SK-N-SH treated with all-trans-retinoic acid at 6 μM for 48 hours (cell line): ENCODE measurements at regions not wholly inside any gene's neighbourhood (a gene's known extent, or its start where the extent isn't known, plus 50 kb on each side); places are given as distances from the start of the nearest gene placed in this dataset.

ENCODE experiments used
- ATAC-seq: fragments of 200-7000 bp; cut with Tn5 transposase; 3 replicates; pipeline ENCODE4 v1.9.1; 2020; ENCODE audit warnings: mild to moderate bottlenecking, moderate library complexity
- ARNTL ChIP-seq: fragments of 450-650 bp; formaldehyde crosslinking; IDR thresholded peaks from 2 replicates; pipeline ENCODE4 v1.5.0; 2020; ENCODE audit warnings: low read depth, mild to moderate bottlenecking, moderate library complexity, borderline replicate concordance
- BACH2 ChIP-seq: fragments of 250-450 bp; sonication (Bioruptor Pico); IDR thresholded peaks from 2 replicates; pipeline ENCODE4 v1.9.0; 2021; ENCODE audit warnings: mild to moderate bottlenecking, borderline replicate concordance
- CSDC2 ChIP-seq: fragments of 250-450 bp; sonication (Bioruptor Pico); IDR thresholded peaks from 2 replicates; pipeline ENCODE4 v1.5.0; 2020; ENCODE audit warnings: mild to moderate bottlenecking, moderate library complexity
- GLIS3 ChIP-seq: fragments of 250-450 bp; sonication (Bioruptor Pico); IDR thresholded peaks from 2 replicates; pipeline ENCODE4 v1.5.0; 2020; ENCODE audit warnings: mild to moderate bottlenecking, moderate library complexity
- ISL1 ChIP-seq: fragments of 250-450 bp; sonication (Bioruptor Pico); IDR thresholded peaks from 2 replicates; pipeline ENCODE4 v2.1.2; 2022; ENCODE audit warnings: mild to moderate bottlenecking, moderate library complexity
- OSR1 ChIP-seq: fragments of 250-450 bp; sonication (Bioruptor Pico); IDR thresholded peaks from 2 replicates; pipeline ENCODE4 v1.8.0; 2022; ENCODE audit warnings: moderate library complexity, mild to moderate bottlenecking, inconsistent platforms
- PPARA ChIP-seq: fragments of 250-450 bp; sonication (Bioruptor Pico); IDR thresholded peaks from 2 replicates; pipeline ENCODE4 v1.5.0; 2020; ENCODE audit warnings: mild to moderate bottlenecking, borderline replicate concordance
- RARB ChIP-seq: fragments of 250-450 bp; sonication (Bioruptor Pico); IDR thresholded peaks from 2 replicates; pipeline ENCODE4 v1.8.0; 2021; ENCODE audit warnings: mild to moderate bottlenecking, moderate library complexity
- SNAI2 ChIP-seq: fragments of 250-450 bp; sonication (Bioruptor Pico); IDR thresholded peaks from 2 replicates; pipeline ENCODE4 v1.5.0; 2020; ENCODE audit warnings: mild to moderate bottlenecking, moderate library complexity
- TCF4 ChIP-seq: fragments of 250-450 bp; sonication (Bioruptor Pico); IDR thresholded peaks from 2 replicates; pipeline ENCODE4 v1.8.0; 2021; ENCODE audit warnings: mild to moderate bottlenecking, moderate library complexity, borderline replicate concordance
- TOX ChIP-seq: fragments of 250-450 bp; sonication (Bioruptor Pico); IDR thresholded peaks from 2 replicates; pipeline ENCODE4 v1.8.0; 2021; ENCODE audit warnings: mild to moderate bottlenecking, moderate library complexity, borderline replicate concordance
- ZC3H10 ChIP-seq: fragments of 250-450 bp; sonication (Bioruptor Pico); IDR thresholded peaks from 2 replicates; pipeline ENCODE4 v1.5.1; 2021; ENCODE audit warnings: mild to moderate bottlenecking, moderate library complexity
- ZFP3 ChIP-seq: fragments of 250-450 bp; sonication (Bioruptor Pico); IDR thresholded peaks from 2 replicates; pipeline ENCODE4 v1.5.0; 2020; ENCODE audit warnings: mild to moderate bottlenecking, moderate library complexity
- ZFP30 ChIP-seq: fragments of 450-650 bp; formaldehyde crosslinking; IDR thresholded peaks from 2 replicates; pipeline ENCODE4 v1.5.0; 2022; ENCODE audit warnings: mild to moderate bottlenecking, moderate library complexity
- ZNF565 ChIP-seq: fragments of 450-650 bp; formaldehyde crosslinking; conservative IDR thresholded peaks from 2 replicates; pipeline ENCODE4 v1.5.0; 2020; ENCODE audit warnings: low read depth, mild to moderate bottlenecking, moderate library complexity
- ZNF70 ChIP-seq: fragments of 450-650 bp; formaldehyde crosslinking; IDR thresholded peaks from 2 replicates; pipeline ENCODE4 v1.5.0; 2020; ENCODE audit warnings: mild to moderate bottlenecking, moderate library complexity
- ZNF8 ChIP-seq: fragments of 450-650 bp; formaldehyde crosslinking; IDR thresholded peaks from 2 replicates; pipeline ENCODE4 v1.5.0; 2020; ENCODE audit warnings: mild to moderate bottlenecking, moderate library complexity
- TF ChIP-seq, protein P1 (sequence below): fragments of 250-450 bp; sonication (Bioruptor Pico); IDR thresholded peaks from 2 replicates; pipeline ENCODE4 v1.5.1; 2021; ENCODE audit warnings: mild to moderate bottlenecking, moderate library complexity
- TF ChIP-seq, protein P2 (sequence below): fragments of 250-450 bp; sonication (Bioruptor Pico); IDR thresholded peaks from 2 replicates; pipeline ENCODE4 v1.5.1; 2020; ENCODE audit warnings: low read depth, mild to moderate bottlenecking, moderate library complexity
- TF ChIP-seq, protein P3 (sequence below): fragments of 250-450 bp; sonication (Bioruptor Pico); IDR thresholded peaks from 2 replicates; pipeline ENCODE4 v1.5.0; 2020; ENCODE audit warnings: mild to moderate bottlenecking, moderate library complexity
- TF ChIP-seq, protein P4 (sequence below): fragments of 250-450 bp; sonication (Bioruptor Pico); IDR thresholded peaks from 2 replicates; pipeline ENCODE4 v1.8.0; 2021; ENCODE audit warnings: low read depth, mild to moderate bottlenecking, moderate library complexity, borderline replicate concordance
- TF ChIP-seq, protein P5 (sequence below): fragments of 250-450 bp; sonication (Bioruptor Pico); IDR thresholded peaks from 2 replicates; pipeline ENCODE4 v1.8.0; 2020; ENCODE audit warnings: mild to moderate bottlenecking, moderate library complexity, borderline replicate concordance

DNA sequence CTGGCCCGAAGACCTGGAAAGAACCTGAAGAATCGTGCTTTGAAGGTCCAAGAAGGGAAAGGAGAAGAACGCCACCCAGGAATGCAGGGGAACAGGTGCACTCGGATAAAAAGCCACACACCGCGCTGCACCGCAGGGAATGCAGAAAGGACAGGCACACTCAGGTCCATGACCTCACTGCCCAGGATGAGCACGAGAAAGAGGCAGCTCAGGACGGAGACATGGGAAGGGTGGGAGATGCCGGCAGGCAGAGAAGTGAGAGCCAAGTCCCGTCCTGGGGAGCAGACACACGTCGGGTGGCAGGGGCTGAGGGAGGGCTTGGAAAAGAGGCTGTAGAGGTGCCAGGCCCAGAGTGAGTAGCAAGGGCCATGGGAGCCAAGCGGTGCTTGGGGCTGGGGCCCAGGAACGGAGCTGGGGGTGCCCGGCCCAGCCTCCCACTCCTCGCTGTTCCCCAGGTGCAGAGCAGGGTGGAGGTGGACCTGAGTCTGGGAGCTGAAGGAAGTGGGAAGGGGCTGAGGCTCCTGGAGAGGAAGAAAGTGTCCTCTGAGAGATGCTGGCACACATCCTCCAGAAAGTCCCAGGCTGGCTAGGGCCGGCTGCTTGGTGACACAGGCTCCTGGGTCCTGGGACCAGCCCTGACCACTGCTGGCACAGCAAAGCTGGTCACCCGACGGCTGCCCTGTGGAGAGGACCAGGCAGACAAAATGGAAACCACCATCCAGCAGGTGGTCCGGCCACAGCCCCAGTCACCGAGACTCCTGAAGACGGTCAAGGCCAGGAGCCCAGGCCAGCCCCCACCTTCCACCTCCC, 91.3 kb downstream of the PSMB1 start:
- ATAC-seq = no peak
- TF ChIP-seq TOX (CRISPR knock-in tag) = no peak
- TF ChIP-seq ZFP3 (CRISPR knock-in tag) = no peak
- no peak for TF ChIP-seq ZNF565 (CRISPR knock-in tag)
- no peak for TF ChIP-seq ZNF8 (CRISPR knock-in tag)
- TF ChIP-seq, protein P1, sequence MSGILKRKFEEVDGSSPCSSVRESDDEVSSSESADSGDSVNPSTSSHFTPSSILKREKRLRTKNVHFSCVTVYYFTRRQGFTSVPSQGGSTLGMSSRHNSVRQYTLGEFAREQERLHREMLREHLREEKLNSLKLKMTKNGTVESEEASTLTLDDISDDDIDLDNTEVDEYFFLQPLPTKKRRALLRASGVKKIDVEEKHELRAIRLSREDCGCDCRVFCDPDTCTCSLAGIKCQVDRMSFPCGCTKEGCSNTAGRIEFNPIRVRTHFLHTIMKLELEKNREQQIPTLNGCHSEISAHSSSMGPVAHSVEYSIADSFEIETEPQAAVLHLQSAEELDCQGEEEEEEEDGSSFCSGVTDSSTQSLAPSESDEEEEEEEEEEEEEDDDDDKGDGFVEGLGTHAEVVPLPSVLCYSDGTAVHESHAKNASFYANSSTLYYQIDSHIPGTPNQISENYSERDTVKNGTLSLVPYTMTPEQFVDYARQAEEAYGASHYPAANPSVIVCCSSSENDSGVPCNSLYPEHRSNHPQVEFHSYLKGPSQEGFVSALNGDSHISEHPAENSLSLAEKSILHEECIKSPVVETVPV (CRISPR knock-in tag) = no peak
- no peak for TF ChIP-seq SNAI2 (CRISPR knock-in tag)
- no peak for TF ChIP-seq RARB (CRISPR knock-in tag)
- TF ChIP-seq ZC3H10 (CRISPR knock-in tag) = no peak
- TF ChIP-seq, protein P2, sequence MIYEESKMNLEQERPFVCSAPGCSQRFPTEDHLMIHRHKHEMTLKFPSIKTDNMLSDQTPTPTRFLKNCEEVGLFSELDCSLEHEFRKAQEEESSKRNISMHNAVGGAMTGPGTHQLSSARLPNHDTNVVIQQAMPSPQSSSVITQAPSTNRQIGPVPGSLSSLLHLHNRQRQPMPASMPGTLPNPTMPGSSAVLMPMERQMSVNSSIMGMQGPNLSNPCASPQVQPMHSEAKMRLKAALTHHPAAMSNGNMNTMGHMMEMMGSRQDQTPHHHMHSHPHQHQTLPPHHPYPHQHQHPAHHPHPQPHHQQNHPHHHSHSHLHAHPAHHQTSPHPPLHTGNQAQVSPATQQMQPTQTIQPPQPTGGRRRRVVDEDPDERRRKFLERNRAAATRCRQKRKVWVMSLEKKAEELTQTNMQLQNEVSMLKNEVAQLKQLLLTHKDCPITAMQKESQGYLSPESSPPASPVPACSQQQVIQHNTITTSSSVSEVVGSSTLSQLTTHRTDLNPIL (CRISPR knock-in tag) = no peak
- TF ChIP-seq, protein P3, sequence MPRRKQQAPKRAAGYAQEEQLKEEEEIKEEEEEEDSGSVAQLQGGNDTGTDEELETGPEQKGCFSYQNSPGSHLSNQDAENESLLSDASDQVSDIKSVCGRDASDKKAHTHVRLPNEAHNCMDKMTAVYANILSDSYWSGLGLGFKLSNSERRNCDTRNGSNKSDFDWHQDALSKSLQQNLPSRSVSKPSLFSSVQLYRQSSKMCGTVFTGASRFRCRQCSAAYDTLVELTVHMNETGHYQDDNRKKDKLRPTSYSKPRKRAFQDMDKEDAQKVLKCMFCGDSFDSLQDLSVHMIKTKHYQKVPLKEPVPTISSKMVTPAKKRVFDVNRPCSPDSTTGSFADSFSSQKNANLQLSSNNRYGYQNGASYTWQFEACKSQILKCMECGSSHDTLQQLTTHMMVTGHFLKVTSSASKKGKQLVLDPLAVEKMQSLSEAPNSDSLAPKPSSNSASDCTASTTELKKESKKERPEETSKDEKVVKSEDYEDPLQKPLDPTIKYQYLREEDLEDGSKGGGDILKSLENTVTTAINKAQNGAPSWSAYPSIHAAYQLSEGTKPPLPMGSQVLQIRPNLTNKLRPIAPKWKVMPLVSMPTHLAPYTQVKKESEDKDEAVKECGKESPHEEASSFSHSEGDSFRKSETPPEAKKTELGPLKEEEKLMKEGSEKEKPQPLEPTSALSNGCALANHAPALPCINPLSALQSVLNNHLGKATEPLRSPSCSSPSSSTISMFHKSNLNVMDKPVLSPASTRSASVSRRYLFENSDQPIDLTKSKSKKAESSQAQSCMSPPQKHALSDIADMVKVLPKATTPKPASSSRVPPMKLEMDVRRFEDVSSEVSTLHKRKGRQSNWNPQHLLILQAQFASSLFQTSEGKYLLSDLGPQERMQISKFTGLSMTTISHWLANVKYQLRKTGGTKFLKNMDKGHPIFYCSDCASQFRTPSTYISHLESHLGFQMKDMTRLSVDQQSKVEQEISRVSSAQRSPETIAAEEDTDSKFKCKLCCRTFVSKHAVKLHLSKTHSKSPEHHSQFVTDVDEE (CRISPR knock-in tag) = no peak
- no peak for TF ChIP-seq BACH2 (CRISPR knock-in tag)
- TF ChIP-seq, protein P4, sequence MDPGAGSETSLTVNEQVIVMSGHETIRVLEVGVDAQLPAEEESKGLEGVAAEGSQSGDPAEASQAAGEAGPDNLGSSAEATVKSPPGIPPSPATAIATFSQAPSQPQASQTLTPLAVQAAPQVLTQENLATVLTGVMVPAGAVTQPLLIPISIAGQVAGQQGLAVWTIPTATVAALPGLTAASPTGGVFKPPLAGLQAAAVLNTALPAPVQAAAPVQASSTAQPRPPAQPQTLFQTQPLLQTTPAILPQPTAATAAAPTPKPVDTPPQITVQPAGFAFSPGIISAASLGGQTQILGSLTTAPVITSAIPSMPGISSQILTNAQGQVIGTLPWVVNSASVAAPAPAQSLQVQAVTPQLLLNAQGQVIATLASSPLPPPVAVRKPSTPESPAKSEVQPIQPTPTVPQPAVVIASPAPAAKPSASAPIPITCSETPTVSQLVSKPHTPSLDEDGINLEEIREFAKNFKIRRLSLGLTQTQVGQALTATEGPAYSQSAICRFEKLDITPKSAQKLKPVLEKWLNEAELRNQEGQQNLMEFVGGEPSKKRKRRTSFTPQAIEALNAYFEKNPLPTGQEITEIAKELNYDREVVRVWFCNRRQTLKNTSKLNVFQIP (CRISPR knock-in tag) = no peak
- TF ChIP-seq ISL1 = no peak
- TF ChIP-seq ZFP30 = no peak

DNA sequence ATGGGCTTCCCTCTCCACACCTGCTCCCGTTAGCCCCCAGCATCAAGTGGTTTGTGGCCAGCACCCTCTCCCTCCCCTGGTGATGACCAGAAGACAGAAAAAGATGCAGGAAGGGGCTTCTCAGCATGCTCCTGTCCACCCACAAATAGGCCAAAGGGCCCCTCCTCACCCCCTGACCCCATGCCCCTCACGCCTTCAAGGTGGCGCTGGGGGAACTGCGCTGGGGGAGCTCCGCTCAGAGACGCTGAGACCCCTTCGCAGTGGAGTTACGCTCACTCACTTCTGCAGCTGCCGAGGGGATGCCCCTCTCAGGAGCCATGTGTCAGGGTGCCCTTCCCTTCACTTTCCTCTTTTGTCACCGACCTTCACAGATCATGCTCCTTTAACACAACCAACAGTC, 92.0 kb downstream of the PSMB1 start:
- no peak for TF ChIP-seq TCF4 (CRISPR knock-in tag)
- no peak for TF ChIP-seq ISL1
- no peak for TF ChIP-seq BACH2 (CRISPR knock-in tag)
- TF ChIP-seq, all 23 proteins: peak for 0
- ATAC-seq = no peak

DNA sequence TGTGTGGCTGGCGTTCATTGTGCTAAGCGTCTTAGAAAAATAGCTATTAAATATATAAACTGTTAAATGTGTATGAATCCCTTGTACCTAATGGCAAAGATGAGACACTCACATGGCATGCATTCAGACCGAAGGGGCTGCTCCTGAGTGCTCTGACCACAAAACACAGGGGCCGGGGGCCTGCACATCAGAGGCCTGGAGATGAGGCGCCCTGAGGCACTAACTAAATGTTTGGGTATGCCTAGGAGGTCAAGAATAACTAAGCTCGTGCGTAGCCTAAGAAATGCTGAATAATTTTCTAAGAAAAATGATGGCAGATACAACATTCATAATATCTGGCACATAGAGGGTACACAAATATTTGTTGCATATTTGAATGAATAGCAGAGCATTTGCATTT, 92.5 kb downstream of the PSMB1 start:
- ATAC-seq = no peak
- TF ChIP-seq ARNTL (CRISPR knock-in tag) (no peak), TOX (CRISPR knock-in tag) (no peak), OSR1 (no peak), ZC3H10 (CRISPR knock-in tag) (no peak), RARB (CRISPR knock-in tag) (no peak), ZNF565 (CRISPR knock-in tag) (no peak), CSDC2 (CRISPR knock-in tag) (no peak), PPARA (no peak), GLIS3 (CRISPR knock-in tag) (no peak), BACH2 (CRISPR knock-in tag) (no peak), ZFP3 (CRISPR knock-in tag) (no peak), ZNF70 (CRISPR knock-in tag) (no peak), SNAI2 (CRISPR knock-in tag) (no peak), ISL1 (no peak)
- TF ChIP-seq, protein P1 (CRISPR knock-in tag) = no peak
- TF ChIP-seq, protein P5, sequence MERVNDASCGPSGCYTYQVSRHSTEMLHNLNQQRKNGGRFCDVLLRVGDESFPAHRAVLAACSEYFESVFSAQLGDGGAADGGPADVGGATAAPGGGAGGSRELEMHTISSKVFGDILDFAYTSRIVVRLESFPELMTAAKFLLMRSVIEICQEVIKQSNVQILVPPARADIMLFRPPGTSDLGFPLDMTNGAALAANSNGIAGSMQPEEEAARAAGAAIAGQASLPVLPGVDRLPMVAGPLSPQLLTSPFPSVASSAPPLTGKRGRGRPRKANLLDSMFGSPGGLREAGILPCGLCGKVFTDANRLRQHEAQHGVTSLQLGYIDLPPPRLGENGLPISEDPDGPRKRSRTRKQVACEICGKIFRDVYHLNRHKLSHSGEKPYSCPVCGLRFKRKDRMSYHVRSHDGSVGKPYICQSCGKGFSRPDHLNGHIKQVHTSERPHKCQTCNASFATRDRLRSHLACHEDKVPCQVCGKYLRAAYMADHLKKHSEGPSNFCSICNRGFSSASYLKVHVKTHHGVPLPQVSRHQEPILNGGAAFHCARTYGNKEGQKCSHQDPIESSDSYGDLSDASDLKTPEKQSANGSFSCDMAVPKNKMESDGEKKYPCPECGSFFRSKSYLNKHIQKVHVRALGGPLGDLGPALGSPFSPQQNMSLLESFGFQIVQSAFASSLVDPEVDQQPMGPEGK (CRISPR knock-in tag) = no peak
- TF ChIP-seq, protein P3 (CRISPR knock-in tag) = no peak
